ENCODE measurements at regions not wholly inside any gene's neighbourhood (a gene's known extent, or its start where the extent isn't known, plus 50 kb on each side); places are given as distances from the start of the nearest gene placed in this dataset.
A peak's percentile ranks its signal among the peaks of the same experiment; 100 is the strongest.

DNA sequence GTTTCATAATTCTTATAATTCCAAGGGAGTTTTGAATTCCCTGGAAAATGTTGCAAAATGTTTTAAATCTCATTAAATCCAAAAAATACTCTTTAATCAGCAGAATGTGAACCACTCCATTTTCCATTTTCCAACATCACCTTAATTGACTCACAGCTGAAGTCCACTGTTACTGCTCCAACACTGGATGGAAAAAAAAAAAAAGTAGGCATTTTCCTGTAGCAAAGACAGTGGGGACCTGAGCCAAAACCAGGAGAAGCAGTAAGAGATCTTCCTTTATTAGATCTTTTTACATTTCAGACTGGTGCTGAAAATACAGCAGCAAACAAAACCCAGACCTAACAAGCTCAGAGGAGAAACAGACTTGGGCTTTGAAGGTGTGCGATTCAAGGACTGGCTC is 62.4 kb upstream of the SPATS2L start:
- Mint-ChIP-seq H3K27ac (no peak overlapping the region), H3K36me3 (ENCODE audit: low read depth) (no peaks in the 10 kb centered on the region), H3K9me3 (no peaks in the 10 kb centered on the region), H3K27me3 (ENCODE audit: insufficient read depth, low read depth, poor library complexity) (peaks cover 2% of the 10 kb centered on the region), H3K4me1 (peaks cover 14% of the 10 kb centered on the region; the same call in 2 of the 3 replicates), H3K4me3 (no peak overlapping the region)
- DNase-seq (ENCODE audit: low spot score) = no peak
- Histone ChIP-seq H3K79me2 (replicated peaks; ENCODE audit: insufficient read depth) (no peaks in the 10 kb centered on the region), H3K27me3 (ENCODE audit: insufficient read depth) (no peaks in the 10 kb centered on the region), H3F3A (replicated peaks; ENCODE audit: low read depth) (no peaks in the 10 kb centered on the region), H2AFZ (peak overlapping the region; percentile 80; the same call in 1 of the 2 replicates), H3K9me2 (ENCODE audit: insufficient read depth) (peaks cover 9% of the 10 kb centered on the region), H4K20me1 (replicated peaks; ENCODE audit: insufficient read depth) (no peaks in the 10 kb centered on the region), H3K36me3 (ENCODE audit: insufficient read depth) (no peaks in the 10 kb centered on the region), H3K4me3 (no peak overlapping the region), H3K4me2 (no peak overlapping the region), H3K4me1 (ENCODE audit: insufficient read depth) (0 out of 2 replicates have a peak, but pooled peaks cover 4% of the 10 kb centered on the region), H3K27ac (ENCODE audit: low read depth) (no peak overlapping the region)
- TF ChIP-seq, protein P1, sequence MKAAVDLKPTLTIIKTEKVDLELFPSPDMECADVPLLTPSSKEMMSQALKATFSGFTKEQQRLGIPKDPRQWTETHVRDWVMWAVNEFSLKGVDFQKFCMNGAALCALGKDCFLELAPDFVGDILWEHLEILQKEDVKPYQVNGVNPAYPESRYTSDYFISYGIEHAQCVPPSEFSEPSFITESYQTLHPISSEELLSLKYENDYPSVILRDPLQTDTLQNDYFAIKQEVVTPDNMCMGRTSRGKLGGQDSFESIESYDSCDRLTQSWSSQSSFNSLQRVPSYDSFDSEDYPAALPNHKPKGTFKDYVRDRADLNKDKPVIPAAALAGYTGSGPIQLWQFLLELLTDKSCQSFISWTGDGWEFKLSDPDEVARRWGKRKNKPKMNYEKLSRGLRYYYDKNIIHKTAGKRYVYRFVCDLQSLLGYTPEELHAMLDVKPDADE (IDR thresholded peaks at IDR 0.05) = no peak
- TF ChIP-seq NANOG (IDR thresholded peaks at IDR 0.05; ENCODE audit: borderline replicate concordance) (no peak), POLR2AphosphoS5 (IDR thresholded peaks at IDR 0.05; ENCODE audit: low read depth) (no peak), CREB1 (CRISPR knock-in tag; IDR thresholded peaks at IDR 0.05; ENCODE audit: low read depth) (no peak), EZH2 (IDR thresholded peaks at IDR 0.05; ENCODE audit: low read depth, unreplicated experiment) (no peak), ZNF331 (CRISPR knock-in tag; IDR thresholded peaks at IDR 0.05; ENCODE audit: low read depth) (no peak)
- ATAC-seq = no peak

DNA sequence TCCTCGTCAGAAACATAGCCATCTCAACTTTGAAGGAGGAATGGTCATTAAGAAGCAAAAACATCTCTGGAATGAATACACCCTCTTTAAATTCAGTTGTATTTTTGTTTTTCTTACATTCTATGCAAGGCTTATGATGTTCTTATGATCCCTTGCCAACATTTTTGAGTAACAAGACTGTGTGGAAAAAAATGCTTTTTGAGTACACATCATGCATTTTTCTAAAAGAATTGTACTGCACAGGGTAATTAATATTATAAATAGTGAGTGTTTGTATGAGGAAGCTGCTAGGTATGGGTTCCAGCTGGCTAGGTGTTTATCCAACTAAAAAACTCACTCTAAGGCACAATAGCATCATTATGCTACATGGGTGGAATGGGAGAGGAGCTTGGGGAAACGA is 59.0 kb upstream of the SPATS2L start:
- Mint-ChIP-seq H3K4me3 (no peak overlapping the region), H3K36me3 (ENCODE audit: low read depth) (no peaks in the 10 kb centered on the region; the same call in 2 of the 3 replicates), H3K27me3 (ENCODE audit: insufficient read depth, low read depth, poor library complexity) (no peaks in the 10 kb centered on the region), H3K4me1 (peaks cover 9% of the 10 kb centered on the region), H3K27ac (no peak overlapping the region), H3K9me3 (no peaks in the 10 kb centered on the region)
- no peaks in the 10 kb centered on the region for H3K27me3 ChIP-seq (ENCODE audit: insufficient read depth)
- H3K36me3 ChIP-seq (ENCODE audit: insufficient read depth) = no peaks in the 10 kb centered on the region; the same call in 1 of the 2 replicates
- no peaks in the 10 kb centered on the region for H3F3A ChIP-seq (replicated peaks; ENCODE audit: low read depth)
- ATAC-seq (no peak), DNase-seq (ENCODE audit: low spot score) (no peak)
- H4K20me1 ChIP-seq (replicated peaks; ENCODE audit: insufficient read depth) = no peaks in the 10 kb centered on the region
- H3K27ac ChIP-seq (ENCODE audit: low read depth) = no peak overlapping the region
- no peak overlapping the region for H3K4me3 ChIP-seq
- 0 out of 2 replicates have a peak, but pooled peaks cover under 1% of the 10 kb centered on the region for H3K4me1 ChIP-seq (ENCODE audit: insufficient read depth)
- H3K9me2 ChIP-seq (ENCODE audit: insufficient read depth) = peaks cover 9% of the 10 kb centered on the region
- peak overlapping the region; percentile 40; the same call in 1 of the 2 replicates for H2AFZ ChIP-seq
- no peaks in the 10 kb centered on the region for H3K79me2 ChIP-seq (replicated peaks; ENCODE audit: insufficient read depth)
- no peak overlapping the region for H3K4me2 ChIP-seq
- TF ChIP-seq, protein P2, sequence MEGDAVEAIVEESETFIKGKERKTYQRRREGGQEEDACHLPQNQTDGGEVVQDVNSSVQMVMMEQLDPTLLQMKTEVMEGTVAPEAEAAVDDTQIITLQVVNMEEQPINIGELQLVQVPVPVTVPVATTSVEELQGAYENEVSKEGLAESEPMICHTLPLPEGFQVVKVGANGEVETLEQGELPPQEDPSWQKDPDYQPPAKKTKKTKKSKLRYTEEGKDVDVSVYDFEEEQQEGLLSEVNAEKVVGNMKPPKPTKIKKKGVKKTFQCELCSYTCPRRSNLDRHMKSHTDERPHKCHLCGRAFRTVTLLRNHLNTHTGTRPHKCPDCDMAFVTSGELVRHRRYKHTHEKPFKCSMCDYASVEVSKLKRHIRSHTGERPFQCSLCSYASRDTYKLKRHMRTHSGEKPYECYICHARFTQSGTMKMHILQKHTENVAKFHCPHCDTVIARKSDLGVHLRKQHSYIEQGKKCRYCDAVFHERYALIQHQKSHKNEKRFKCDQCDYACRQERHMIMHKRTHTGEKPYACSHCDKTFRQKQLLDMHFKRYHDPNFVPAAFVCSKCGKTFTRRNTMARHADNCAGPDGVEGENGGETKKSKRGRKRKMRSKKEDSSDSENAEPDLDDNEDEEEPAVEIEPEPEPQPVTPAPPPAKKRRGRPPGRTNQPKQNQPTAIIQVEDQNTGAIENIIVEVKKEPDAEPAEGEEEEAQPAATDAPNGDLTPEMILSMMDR (conservative IDR thresholded peaks at IDR 0.05; ENCODE audit: low read depth in 2 of 2) = no peak
- TF ChIP-seq CREB1 (CRISPR knock-in tag; IDR thresholded peaks at IDR 0.05; ENCODE audit: low read depth) (no peak), ZNF114 (CRISPR knock-in tag; IDR thresholded peaks at IDR 0.05) (no peak), NANOG (IDR thresholded peaks at IDR 0.05; ENCODE audit: borderline replicate concordance) (no peak), STAT1 (IDR thresholded peaks at IDR 0.05; ENCODE audit: unreplicated experiment) (no peak), JUNB (IDR thresholded peaks at IDR 0.05; ENCODE audit: unreplicated experiment) (no peak), ZNF331 (CRISPR knock-in tag; IDR thresholded peaks at IDR 0.05; ENCODE audit: low read depth) (no peak)
- TF ChIP-seq, protein P1 (IDR thresholded peaks at IDR 0.05) = no peak
- TF ChIP-seq, protein P3, sequence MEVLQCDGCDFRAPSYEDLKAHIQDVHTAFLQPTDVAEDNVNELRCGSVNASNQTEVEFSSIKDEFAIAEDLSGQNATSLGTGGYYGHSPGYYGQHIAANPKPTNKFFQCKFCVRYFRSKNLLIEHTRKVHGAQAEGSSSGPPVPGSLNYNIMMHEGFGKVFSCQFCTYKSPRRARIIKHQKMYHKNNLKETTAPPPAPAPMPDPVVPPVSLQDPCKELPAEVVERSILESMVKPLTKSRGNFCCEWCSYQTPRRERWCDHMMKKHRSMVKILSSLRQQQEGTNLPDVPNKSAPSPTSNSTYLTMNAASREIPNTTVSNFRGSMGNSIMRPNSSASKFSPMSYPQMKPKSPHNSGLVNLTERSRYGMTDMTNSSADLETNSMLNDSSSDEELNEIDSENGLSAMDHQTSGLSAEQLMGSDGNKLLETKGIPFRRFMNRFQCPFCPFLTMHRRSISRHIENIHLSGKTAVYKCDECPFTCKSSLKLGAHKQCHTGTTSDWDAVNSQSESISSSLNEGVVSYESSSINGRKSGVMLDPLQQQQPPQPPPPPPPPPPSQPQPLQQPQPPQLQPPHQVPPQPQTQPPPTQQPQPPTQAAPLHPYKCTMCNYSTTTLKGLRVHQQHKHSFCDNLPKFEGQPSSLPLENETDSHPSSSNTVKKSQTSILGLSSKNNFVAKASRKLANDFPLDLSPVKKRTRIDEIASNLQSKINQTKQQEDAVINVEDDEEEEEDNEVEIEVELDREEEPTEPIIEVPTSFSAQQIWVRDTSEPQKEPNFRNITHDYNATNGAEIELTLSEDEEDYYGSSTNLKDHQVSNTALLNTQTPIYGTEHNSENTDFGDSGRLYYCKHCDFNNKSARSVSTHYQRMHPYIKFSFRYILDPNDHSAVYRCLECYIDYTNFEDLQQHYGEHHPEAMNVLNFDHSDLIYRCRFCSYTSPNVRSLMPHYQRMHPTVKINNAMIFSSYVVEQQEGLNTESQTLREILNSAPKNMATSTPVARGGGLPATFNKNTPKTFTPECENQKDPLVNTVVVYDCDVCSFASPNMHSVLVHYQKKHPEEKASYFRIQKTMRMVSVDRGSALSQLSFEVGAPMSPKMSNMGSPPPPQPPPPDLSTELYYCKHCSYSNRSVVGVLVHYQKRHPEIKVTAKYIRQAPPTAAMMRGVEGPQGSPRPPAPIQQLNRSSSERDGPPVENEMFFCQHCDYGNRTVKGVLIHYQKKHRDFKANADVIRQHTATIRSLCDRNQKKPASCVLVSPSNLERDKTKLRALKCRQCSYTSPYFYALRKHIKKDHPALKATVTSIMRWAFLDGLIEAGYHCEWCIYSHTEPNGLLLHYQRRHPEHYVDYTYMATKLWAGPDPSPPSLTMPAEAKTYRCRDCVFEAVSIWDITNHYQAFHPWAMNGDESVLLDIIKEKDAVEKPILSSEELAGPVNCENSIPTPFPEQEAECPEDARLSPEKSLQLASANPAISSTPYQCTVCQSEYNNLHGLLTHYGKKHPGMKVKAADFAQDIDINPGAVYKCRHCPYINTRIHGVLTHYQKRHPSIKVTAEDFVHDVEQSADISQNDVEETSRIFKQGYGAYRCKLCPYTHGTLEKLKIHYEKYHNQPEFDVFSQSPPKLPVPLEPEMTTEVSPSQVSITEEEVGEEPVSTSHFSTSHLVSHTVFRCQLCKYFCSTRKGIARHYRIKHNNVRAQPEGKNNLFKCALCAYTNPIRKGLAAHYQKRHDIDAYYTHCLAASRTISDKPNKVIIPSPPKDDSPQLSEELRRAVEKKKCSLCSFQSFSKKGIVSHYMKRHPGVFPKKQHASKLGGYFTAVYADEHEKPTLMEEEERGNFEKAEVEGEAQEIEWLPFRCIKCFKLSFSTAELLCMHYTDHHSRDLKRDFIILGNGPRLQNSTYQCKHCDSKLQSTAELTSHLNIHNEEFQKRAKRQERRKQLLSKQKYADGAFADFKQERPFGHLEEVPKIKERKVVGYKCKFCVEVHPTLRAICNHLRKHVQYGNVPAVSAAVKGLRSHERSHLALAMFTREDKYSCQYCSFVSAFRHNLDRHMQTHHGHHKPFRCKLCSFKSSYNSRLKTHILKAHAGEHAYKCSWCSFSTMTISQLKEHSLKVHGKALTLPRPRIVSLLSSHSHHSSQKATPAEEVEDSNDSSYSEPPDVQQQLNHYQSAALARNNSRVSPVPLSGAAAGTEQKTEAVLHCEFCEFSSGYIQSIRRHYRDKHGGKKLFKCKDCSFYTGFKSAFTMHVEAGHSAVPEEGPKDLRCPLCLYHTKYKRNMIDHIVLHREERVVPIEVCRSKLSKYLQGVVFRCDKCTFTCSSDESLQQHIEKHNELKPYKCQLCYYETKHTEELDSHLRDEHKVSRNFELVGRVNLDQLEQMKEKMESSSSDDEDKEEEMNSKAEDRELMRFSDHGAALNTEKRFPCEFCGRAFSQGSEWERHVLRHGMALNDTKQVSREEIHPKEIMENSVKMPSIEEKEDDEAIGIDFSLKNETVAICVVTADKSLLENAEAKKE (CRISPR knock-in tag; IDR thresholded peaks at IDR 0.05) = no peak

Data from GM23338 (cell line).